ENCODE measurements at regions not wholly inside any gene's neighbourhood (a gene's known extent, or its start where the extent isn't known, plus 50 kb on each side); places are given as distances from the start of the nearest gene placed in this dataset.

- H3K9me3 ChIP-seq (ENCODE audit: control insufficient read depth in 2 of 2, insufficient read depth in 1 of 2, low read depth in 1 of 2, low read length in 1 of 2): no peaks in the 10 kb centered on the region
- peaks cover 0 to 22% (median 0%) of the 10 kb centered on the region in 3 donors for H3K4me1 ChIP-seq (ENCODE audit: control insufficient read depth in 3 of 3, insufficient read depth in 2 of 3, low read depth in 1 of 3, low read length in 2 of 3)
- FAIRE-seq (no peak), DNase-seq (no peak)
- H3K4me3 ChIP-seq (ENCODE audit: low read depth in 1 of 3, low read length in 3 of 3): no peak overlapping the region
- 67 to 73% (median 68%) methylated on average over 10 of the region's 10 CpGs for WGBS, 3 donors
- H3K27ac ChIP-seq (ENCODE audit: low read depth in 1 of 3, low read length in 2 of 3): peak overlapping the region in 1 of 3 donors; percentile 90
- H3K36me3 ChIP-seq (ENCODE audit: control insufficient read depth in 3 of 3, insufficient read depth in 2 of 3, low read depth in 1 of 3, low read length in 3 of 3): no peaks in the 10 kb centered on the region
- H3K27me3 ChIP-seq (ENCODE audit: control insufficient read depth in 3 of 3, insufficient read depth in 3 of 3, low read length in 3 of 3): no peaks in the 10 kb centered on the region
These were observed 112.8 kb upstream of the BOD1 start for GRCh38 chr5:173729079-173729765.

GRCh38 chr5:173730632-173731298 is 114.3 kb upstream of the BOD1 start:
- FAIRE-seq (no peak), DNase-seq (no peak)
- no peaks in the 10 kb centered on the region for H3K27me3 ChIP-seq (ENCODE audit: control insufficient read depth in 3 of 3, insufficient read depth in 3 of 3, low read length in 3 of 3)
- no peak overlapping the region for H3K27ac ChIP-seq (ENCODE audit: low read depth in 1 of 3, low read length in 2 of 3)
- WGBS, 3 donors: 90 to 97% (median 92%) methylated on average over 14 of the region's 14 CpGs
- no peak overlapping the region for H3K4me3 ChIP-seq (ENCODE audit: low read depth in 1 of 3, low read length in 3 of 3)
- peaks cover 0 to 22% (median 0%) of the 10 kb centered on the region in 3 donors for H3K4me1 ChIP-seq (ENCODE audit: control insufficient read depth in 3 of 3, insufficient read depth in 2 of 3, low read depth in 1 of 3, low read length in 2 of 3)
- H3K9me3 ChIP-seq (ENCODE audit: control insufficient read depth in 2 of 2, insufficient read depth in 1 of 2, low read depth in 1 of 2, low read length in 1 of 2): no peaks in the 10 kb centered on the region
- no peaks in the 10 kb centered on the region for H3K36me3 ChIP-seq (ENCODE audit: control insufficient read depth in 3 of 3, insufficient read depth in 2 of 3, low read depth in 1 of 3, low read length in 3 of 3)

GRCh38 chr5:173733021-173733420 is 116.6 kb upstream of the BOD1 start:
- FAIRE-seq (no peak), DNase-seq (no peak)
- no peaks in the 10 kb centered on the region for H3K27me3 ChIP-seq (ENCODE audit: control insufficient read depth in 3 of 3, insufficient read depth in 3 of 3, low read length in 3 of 3)
- H3K36me3 ChIP-seq (ENCODE audit: control insufficient read depth in 3 of 3, insufficient read depth in 2 of 3, low read depth in 1 of 3, low read length in 3 of 3): no peaks in the 10 kb centered on the region
- H3K4me1 ChIP-seq (ENCODE audit: control insufficient read depth in 3 of 3, insufficient read depth in 2 of 3, low read depth in 1 of 3, low read length in 2 of 3): peaks cover 0 to 31% (median 0%) of the 10 kb centered on the region in 3 donors
- H3K9me3 ChIP-seq (ENCODE audit: control insufficient read depth in 2 of 2, insufficient read depth in 1 of 2, low read depth in 1 of 2, low read length in 1 of 2): no peaks in the 10 kb centered on the region
- peak overlapping the region in 1 of 3 donors; percentile 74 for H3K27ac ChIP-seq (ENCODE audit: low read depth in 1 of 3, low read length in 2 of 3)
- H3K4me3 ChIP-seq (ENCODE audit: low read depth in 1 of 3, low read length in 3 of 3): no peak overlapping the region
- WGBS, 3 donors: 82 to 84% (median 83%) methylated on average over 5 of the region's 5 CpGs

- H3K27me3 ChIP-seq (ENCODE audit: control insufficient read depth in 3 of 3, insufficient read depth in 3 of 3, low read length in 3 of 3): no peaks in the 10 kb centered on the region
- peaks cover 0 to 30% (median 0%) of the 10 kb centered on the region in 3 donors for H3K4me1 ChIP-seq (ENCODE audit: control insufficient read depth in 3 of 3, insufficient read depth in 2 of 3, low read depth in 1 of 3, low read length in 2 of 3)
- no peak overlapping the region for H3K4me3 ChIP-seq (ENCODE audit: low read depth in 1 of 3, low read length in 3 of 3)
- 80 to 83% (median 83%) methylated on average over 9 of the region's 9 CpGs for WGBS, 3 donors
- DNase-seq (no peak), FAIRE-seq (no peak)
- no peaks in the 10 kb centered on the region for H3K36me3 ChIP-seq (ENCODE audit: control insufficient read depth in 3 of 3, insufficient read depth in 2 of 3, low read depth in 1 of 3, low read length in 3 of 3)
- peak overlapping the region in 1 of 3 donors; percentile 74 for H3K27ac ChIP-seq (ENCODE audit: low read depth in 1 of 3, low read length in 2 of 3)
- H3K9me3 ChIP-seq (ENCODE audit: control insufficient read depth in 2 of 2, insufficient read depth in 1 of 2, low read depth in 1 of 2, low read length in 1 of 2): no peaks in the 10 kb centered on the region
These were observed 117.0 kb upstream of the BOD1 start for GRCh38 chr5:173733425-173733824.

- H3K27me3 ChIP-seq (ENCODE audit: control insufficient read depth in 3 of 3, insufficient read depth in 3 of 3, low read length in 3 of 3): no peaks in the 10 kb centered on the region
- FAIRE-seq (no peak), DNase-seq (no peak)
- H3K4me3 ChIP-seq (ENCODE audit: low read depth in 1 of 3, low read length in 3 of 3): no peak overlapping the region
- WGBS, 3 donors: 71 to 74% (median 73%) methylated on average over 18 of the region's 18 CpGs
- no peaks in the 10 kb centered on the region for H3K9me3 ChIP-seq (ENCODE audit: control insufficient read depth in 2 of 2, insufficient read depth in 1 of 2, low read depth in 1 of 2, low read length in 1 of 2)
- peaks cover 0 to 26% (median 0%) of the 10 kb centered on the region in 3 donors for H3K4me1 ChIP-seq (ENCODE audit: control insufficient read depth in 3 of 3, insufficient read depth in 2 of 3, low read depth in 1 of 3, low read length in 2 of 3)
- H3K36me3 ChIP-seq (ENCODE audit: control insufficient read depth in 3 of 3, insufficient read depth in 2 of 3, low read depth in 1 of 3, low read length in 3 of 3): no peaks in the 10 kb centered on the region
- peak overlapping the region in 1 of 3 donors; percentile 74 for H3K27ac ChIP-seq (ENCODE audit: low read depth in 1 of 3, low read length in 2 of 3)
These were observed 117.5 kb upstream of the BOD1 start for GRCh38 chr5:173733831-173734501.

- no peaks in the 10 kb centered on the region for H3K9me3 ChIP-seq (ENCODE audit: control insufficient read depth in 2 of 2, insufficient read depth in 1 of 2, low read depth in 1 of 2, low read length in 1 of 2)
- FAIRE-seq (no peak), DNase-seq (no peak)
- H3K4me1 ChIP-seq (ENCODE audit: control insufficient read depth in 3 of 3, insufficient read depth in 2 of 3, low read depth in 1 of 3, low read length in 2 of 3): peaks cover 0 to 22% (median 0%) of the 10 kb centered on the region in 3 donors
- peak overlapping the region in 1 of 3 donors; percentile 74 for H3K27ac ChIP-seq (ENCODE audit: low read depth in 1 of 3, low read length in 2 of 3)
- no peaks in the 10 kb centered on the region for H3K27me3 ChIP-seq (ENCODE audit: control insufficient read depth in 3 of 3, insufficient read depth in 3 of 3, low read length in 3 of 3)
- WGBS, 3 donors: 72 to 77% (median 75%) methylated on average over 10 of the region's 10 CpGs
- H3K36me3 ChIP-seq (ENCODE audit: control insufficient read depth in 3 of 3, insufficient read depth in 2 of 3, low read depth in 1 of 3, low read length in 3 of 3): no peaks in the 10 kb centered on the region
- no peak overlapping the region for H3K4me3 ChIP-seq (ENCODE audit: low read depth in 1 of 3, low read length in 3 of 3)
These were observed 118.3 kb upstream of the BOD1 start for GRCh38 chr5:173734716-173735115.

GRCh38 chr5:173735184-173735583 is 118.7 kb upstream of the BOD1 start:
- Histone ChIP-seq H3K4me3 (ENCODE audit: low read depth in 1 of 3, low read length in 3 of 3) (no peak overlapping the region), H3K36me3 (ENCODE audit: control insufficient read depth in 3 of 3, insufficient read depth in 2 of 3, low read depth in 1 of 3, low read length in 3 of 3) (no peaks in the 10 kb centered on the region), H3K9me3 (ENCODE audit: control insufficient read depth in 2 of 2, insufficient read depth in 1 of 2, low read depth in 1 of 2, low read length in 1 of 2) (no peaks in the 10 kb centered on the region), H3K4me1 (ENCODE audit: control insufficient read depth in 3 of 3, insufficient read depth in 2 of 3, low read depth in 1 of 3, low read length in 2 of 3) (peaks cover 0 to 22% (median 0%) of the 10 kb centered on the region in 3 donors), H3K27ac (ENCODE audit: low read depth in 1 of 3, low read length in 2 of 3) (peak overlapping the region in 1 of 3 donors; percentile 39), H3K27me3 (ENCODE audit: control insufficient read depth in 3 of 3, insufficient read depth in 3 of 3, low read length in 3 of 3) (no peaks in the 10 kb centered on the region)
- FAIRE-seq (no peak), DNase-seq (no peak)
- 68 to 89% (median 88%) methylated on average over 11 of the region's 11 CpGs for WGBS, 3 donors

- no peaks in the 10 kb centered on the region for H3K9me3 ChIP-seq (ENCODE audit: control insufficient read depth in 2 of 2, insufficient read depth in 1 of 2, low read depth in 1 of 2, low read length in 1 of 2)
- FAIRE-seq (no peak), DNase-seq (no peak)
- H3K4me3 ChIP-seq (ENCODE audit: low read depth in 1 of 3, low read length in 3 of 3): no peak overlapping the region
- 83 to 87% (median 83%) methylated on average over 5 of the region's 5 CpGs for WGBS, 3 donors
- H3K36me3 ChIP-seq (ENCODE audit: control insufficient read depth in 3 of 3, insufficient read depth in 2 of 3, low read depth in 1 of 3, low read length in 3 of 3): no peaks in the 10 kb centered on the region
- peaks cover 0 to 22% (median 0%) of the 10 kb centered on the region in 3 donors for H3K4me1 ChIP-seq (ENCODE audit: control insufficient read depth in 3 of 3, insufficient read depth in 2 of 3, low read depth in 1 of 3, low read length in 2 of 3)
- no peaks in the 10 kb centered on the region for H3K27me3 ChIP-seq (ENCODE audit: control insufficient read depth in 3 of 3, insufficient read depth in 3 of 3, low read length in 3 of 3)
- no peak overlapping the region for H3K27ac ChIP-seq (ENCODE audit: low read depth in 1 of 3, low read length in 2 of 3)
These were observed 119.2 kb upstream of the BOD1 start for GRCh38 chr5:173735691-173736090.

Measured in small intestine (tissue), 7 donors.